GM12892 (cell line): ENCODE measurements at regions not wholly inside any gene's neighbourhood (a gene's known extent, or its start where the extent isn't known, plus 50 kb on each side); places are given as distances from the start of the nearest gene placed in this dataset.

Experiments used
- POLR2A ChIP-seq: IDR thresholded peaks from 2 replicates; pipeline ENCODE4 v1.6.1; 2011; ENCODE audit warnings: low read depth, low read length, control low read depth
- POLR2AphosphoS5 ChIP-seq: IDR thresholded peaks from 2 replicates; pipeline ENCODE4 v1.6.1; 2011; ENCODE audit warnings: low read depth, low read length, control low read depth
- TAF1 ChIP-seq: IDR thresholded peaks from 2 replicates; pipeline ENCODE4 v1.6.1; 2011; ENCODE audit warnings: low read depth, mild to moderate bottlenecking, control low read depth, low read length, borderline replicate concordance

DNA sequence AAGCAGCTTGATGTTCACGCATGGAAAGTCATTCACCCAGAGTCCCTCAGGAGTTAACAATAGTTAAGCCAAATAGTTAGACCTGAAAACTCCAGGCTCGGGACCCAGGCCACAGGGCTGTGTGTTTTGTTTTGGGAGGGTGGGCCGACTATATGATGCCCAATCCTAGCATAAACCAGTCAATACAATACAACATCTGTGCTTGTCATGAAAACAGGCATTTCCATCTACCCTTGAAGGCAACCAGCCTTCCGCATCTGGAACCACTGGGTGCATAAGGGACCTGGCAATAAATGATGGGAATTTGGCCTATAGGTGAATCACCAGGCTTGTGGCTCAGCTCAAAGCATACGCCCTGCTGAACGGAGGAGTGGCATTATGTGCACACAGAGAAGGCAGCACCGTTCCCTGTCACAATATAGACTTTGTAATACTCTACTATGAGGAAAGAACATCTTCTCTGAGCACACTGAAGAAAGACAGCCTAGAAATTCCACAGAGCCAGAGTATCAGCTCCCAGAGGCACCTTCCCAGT, 91.0 kb upstream of the FOXN3 start:
- no peak for TF ChIP-seq POLR2A
- TF ChIP-seq POLR2AphosphoS5 = no peak
- TF ChIP-seq TAF1 = no peak
